NCI-H2196 treated with DMSO at 0.1 percent for 48 hours (cell line): ENCODE measurements at regions not wholly inside any gene's neighbourhood (a gene's known extent, or its start where the extent isn't known, plus 50 kb on each side); places are given as distances from the start of the nearest gene placed in this dataset.
"Not testable (repeated sequence)": the region's sequence is repeated elsewhere in the genome, so short reads cannot be mapped to it uniquely, and the experiment has no call there.

ENCODE experiments used
- DNase-seq: peaks from one replicate; lab custom pipeline; 2025; ENCODE audit not compliant: unreplicated experiment; lab: John Stamatoyannopoulos, UW

GRCh38 chr4:104330125-104330905, 164.4 kb downstream of the CXXC4 start:
- no peak for DNase-seq

DNA sequence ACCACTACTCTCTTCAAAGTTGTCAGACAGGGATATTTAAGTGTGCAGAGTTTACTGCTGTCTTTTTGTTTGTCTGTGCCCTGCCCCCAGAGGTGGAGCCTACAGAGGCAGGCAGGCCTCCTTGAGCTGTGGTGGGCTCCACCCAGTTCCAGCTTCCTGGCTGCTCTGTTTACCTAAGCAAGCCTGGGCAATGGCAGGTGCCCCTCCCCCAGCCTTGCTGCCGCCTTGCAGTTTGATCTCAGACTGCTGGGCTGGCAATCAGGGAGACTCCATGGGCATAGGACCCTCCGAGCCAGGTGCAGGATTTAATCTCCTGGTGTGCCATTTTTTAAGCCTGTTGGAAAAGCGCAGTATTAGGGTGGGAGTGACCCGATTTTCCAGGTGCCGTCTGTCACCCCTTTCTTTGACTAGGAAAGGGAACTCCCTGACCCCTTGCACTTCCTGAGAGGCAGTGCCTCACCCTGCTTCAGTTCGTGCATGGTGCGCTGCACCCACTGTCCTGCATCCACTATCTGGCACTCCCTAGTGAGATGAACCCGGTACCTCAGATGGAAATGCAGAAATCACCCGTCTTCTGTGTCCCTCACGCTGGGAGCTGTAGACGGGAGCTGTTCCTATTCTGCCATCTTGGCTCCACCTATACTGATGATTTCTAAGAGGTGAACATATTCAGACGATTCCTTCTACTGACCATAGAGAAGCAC, 167.6 kb downstream of the CXXC4 start:
- not testable (repeated sequence) for DNase-seq

GRCh38 chr4:104302731-104303130, 192.0 kb downstream of the CXXC4 start:
- no peak for DNase-seq

- DNase-seq, result no peak
Observed at GRCh38 chr4:104294811-104295210, 199.9 kb downstream of the CXXC4 start.

- no peak for DNase-seq
Observed at GRCh38 chr4:104286867-104287266, 207.8 kb downstream of the CXXC4 start.

DNA sequence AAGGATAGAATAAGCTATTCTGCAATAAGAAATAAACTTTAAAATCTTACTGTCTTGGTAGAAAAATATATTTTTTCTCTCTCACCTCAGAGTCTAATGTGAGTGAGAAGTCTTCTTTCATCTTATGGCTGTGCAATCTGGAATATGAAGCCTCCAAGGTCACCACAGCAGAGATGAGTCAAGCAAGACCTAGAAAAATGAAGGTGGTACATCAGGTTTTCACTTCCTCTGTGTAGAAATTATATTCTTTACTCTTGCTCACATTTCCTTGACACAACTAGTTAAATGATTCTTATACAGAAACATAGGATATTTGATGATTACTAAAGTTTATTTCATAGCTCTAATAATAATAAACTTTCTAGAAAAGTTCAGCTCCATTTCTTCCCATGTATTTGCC, 211.4 kb downstream of the CXXC4 start:
- no peak for DNase-seq

GRCh38 chr4:104279744-104280143, 214.9 kb downstream of the CXXC4 start:
- no peak for DNase-seq

GRCh38 chr4:104272966-104273365, 221.7 kb downstream of the CXXC4 start:
- no peak for DNase-seq

DNA sequence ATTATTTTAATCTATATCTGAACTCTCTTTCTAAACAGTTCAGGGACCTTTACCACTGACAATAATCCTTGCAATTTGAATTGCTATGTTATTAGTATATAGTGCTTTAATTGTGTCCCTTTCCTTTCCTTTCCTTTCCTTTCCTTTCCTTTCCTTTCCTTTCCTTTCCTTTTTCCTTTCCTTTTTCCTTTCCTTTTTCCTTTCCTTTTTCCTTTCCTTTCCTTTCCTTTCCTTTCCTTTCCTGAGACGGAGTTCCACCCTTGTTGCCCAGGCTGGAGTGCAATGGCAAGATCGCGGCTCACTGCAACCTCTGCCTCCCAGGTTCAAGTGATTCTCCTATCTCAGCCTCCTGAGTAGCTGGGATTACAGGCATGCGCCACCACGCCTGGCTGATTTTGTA, 225.1 kb downstream of the CXXC4 start:
- not testable (repeated sequence) for DNase-seq

DNA sequence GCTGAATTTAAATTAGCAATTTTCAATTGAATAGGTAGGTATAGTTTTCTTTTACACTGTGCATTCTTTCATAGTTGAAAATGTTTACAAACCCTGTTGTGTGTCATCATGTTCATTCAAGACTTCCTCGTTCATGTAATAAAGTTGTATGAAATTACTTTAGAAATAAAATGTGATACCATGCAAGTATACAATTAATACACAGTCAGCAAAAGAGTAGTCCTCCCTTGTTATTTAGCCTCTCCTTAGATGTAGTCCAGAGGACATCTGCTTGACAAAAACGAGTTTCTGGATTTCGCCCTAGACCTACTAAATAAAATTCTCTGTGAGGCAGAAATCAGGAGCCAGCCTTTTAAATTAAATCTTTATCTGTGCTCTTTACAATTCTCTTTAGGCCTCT, 231.6 kb downstream of the CXXC4 start:
- DNase-seq, result no peak

GRCh38 chr4:104262678-104263077, 232.0 kb downstream of the CXXC4 start:
- DNase-seq, result no peak

DNA sequence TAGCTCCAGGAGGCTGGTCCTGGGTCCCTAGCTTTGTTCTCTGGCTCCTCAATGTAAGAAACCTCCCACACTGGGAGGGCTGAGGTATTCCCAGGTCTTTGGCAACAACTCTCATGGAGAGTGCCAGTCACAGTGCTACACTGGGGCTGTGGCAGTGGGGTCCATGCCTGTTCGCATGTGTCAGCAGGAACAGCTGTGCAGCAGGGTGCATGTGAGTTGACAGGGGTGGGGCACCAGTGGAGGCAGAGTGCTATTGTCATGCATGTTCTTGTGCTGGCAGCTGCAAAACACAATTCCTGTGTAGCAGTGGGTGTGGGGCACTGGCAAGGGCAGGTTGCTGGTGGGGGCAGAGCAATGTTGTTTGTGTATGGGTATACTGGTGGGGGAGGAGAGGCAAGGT, 246.0 kb downstream of the CXXC4 start:
- no peak for DNase-seq

DNA sequence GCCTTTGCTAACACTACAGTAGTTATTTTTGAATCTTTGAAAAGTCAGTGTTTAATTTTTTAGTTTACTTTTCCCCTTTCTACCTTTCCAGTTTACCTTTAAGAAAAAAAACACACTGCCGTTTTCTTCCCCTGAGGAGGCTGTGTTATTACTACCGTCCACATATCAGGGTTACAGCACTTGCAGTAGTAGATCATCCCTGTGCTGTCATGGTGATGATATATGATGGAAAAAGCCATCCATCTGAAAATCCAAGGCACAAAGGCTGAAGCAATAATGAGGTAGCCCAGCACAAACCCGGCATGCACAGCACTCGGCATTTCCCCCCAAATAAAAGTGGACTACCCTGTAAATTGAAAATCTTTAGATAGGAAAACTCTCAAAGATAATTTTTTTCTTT, 258.7 kb downstream of the CXXC4 start:
- DNase-seq, result no peak

DNA sequence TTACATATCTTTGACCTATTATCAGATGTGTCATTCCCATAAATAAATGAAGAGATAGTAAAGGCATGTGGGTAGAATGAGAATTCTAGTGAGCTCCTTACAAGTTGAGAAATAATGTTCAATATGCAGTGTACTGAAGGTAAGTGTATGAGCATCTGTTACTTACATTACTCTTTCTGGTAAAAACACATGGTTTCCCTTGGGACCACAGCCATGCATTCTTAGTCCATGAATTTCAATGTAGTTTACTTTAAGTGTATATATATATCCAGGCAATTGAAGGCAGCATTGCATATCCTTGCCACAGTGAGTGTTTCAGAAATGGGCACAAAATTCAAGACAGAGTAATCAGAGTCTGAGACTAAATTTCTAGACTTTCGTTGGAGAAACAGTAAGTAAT, 277.2 kb downstream of the CXXC4 start:
- no peak for DNase-seq

GRCh38 chr4:104211657-104212056, 283.0 kb downstream of the CXXC4 start:
- no peak for DNase-seq

GRCh38 chr4:104210420-104210819, 284.3 kb downstream of the CXXC4 start:
- DNase-seq, result no peak

- no peak for DNase-seq
Observed at GRCh38 chr4:104206784-104207183, 287.9 kb downstream of the CXXC4 start.

DNA sequence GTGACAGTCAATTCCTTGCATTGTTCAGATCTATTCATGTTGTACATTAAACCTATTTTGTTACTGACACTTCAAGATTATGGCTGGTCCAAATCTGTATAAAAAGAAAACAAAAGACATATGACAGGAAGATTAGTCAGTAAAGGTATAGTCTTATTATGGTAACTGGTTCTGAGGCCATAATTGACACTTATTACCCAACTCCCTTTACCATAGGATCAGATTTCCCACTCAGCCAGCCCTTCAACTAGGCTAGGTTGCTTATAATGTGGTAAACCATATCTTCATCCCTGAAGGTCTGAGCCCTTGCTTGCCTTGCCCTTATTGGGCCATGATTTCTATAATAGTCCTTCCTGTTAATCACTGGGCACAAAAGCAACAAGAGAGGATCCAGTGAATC, 289.6 kb downstream of the CXXC4 start:
- DNase-seq, result no peak

DNA sequence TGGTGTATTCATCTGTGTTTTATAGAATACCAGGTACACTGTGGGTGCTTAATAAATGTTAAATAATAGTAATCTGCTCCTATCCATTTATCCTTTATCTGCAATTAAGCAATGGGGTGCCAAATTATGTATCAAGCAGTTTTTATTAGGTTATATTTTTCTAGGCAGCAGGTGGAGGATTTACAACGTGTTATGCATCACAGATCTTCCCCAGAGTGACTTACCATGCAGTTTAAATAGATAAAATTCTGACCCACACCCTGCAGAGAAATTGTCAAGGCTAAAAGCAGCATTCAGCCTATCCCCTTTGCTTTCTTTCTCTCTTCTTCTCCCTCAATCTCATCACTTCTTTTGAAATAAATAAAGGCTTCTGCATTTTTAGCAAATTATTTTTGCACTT, 306.4 kb downstream of the CXXC4 start:
- no peak for DNase-seq

DNA sequence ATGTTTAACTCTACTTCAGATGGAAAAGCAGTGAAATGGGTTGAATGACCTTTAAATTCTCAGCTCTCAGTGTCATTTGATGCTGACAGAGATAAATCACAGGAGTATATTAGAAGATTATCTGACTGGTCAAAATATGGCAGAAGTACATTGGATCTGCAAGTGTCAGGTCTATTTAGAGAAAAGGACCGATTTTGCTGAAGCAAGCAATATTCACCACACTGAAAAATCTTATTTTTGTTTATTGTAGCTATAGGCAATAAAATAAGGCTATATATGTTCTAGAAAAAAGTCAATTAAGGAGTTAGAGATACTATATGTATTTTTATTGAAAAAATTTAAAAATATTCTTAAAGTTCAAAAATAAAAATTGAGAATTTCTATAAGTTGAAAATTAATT, 325.3 kb downstream of the CXXC4 start:
- no peak for DNase-seq

DNA sequence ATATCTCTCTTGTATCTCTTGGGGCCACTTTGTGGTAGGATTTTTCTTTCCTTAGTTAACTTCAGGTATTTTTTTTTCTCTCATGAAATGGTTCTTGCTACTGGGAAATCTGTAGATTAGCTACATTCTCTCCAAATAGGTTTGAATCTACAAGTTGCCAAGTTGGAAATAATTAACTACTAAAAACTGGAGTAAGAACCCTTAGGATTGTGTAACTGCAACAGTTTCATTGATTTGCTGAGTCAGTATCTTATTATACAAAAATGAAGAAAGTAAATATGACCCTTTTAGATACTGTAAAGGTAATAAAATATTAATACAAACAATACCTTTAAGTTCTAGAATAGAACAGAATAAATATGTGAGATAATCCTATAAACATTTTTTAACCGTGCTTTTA, 327.9 kb downstream of the CXXC4 start:
- DNase-seq, result no peak

- DNase-seq, result no peak
Observed at GRCh38 chr4:104163820-104164219, 330.9 kb downstream of the CXXC4 start.

- no peak for DNase-seq
Observed at GRCh38 chr4:104146048-104146447, 348.6 kb downstream of the CXXC4 start.
